ENCODE measurements at regions not wholly inside any gene's neighbourhood (a gene's known extent, or its start where the extent isn't known, plus 50 kb on each side); places are given as distances from the start of the nearest gene placed in this dataset.
"Not testable (repeated sequence)": the region's sequence is repeated elsewhere in the genome, so short reads cannot be mapped to it uniquely, and the experiment has no call there.

- no peak for DNase-seq
These were observed 272.6 kb upstream of the HS6ST1 start for GRCh38 chr2:128591022-128591860.

- DNase-seq = no peak
These were observed 273.5 kb upstream of the HS6ST1 start for GRCh38 chr2:128591861-128592822.

- no peak for DNase-seq
These were observed 274.8 kb upstream of the HS6ST1 start for GRCh38 chr2:128593518-128593878.

- no peak for DNase-seq
These were observed 275.4 kb upstream of the HS6ST1 start for GRCh38 chr2:128593879-128594650.

GRCh38 chr2:128594651-128594910 is 275.9 kb upstream of the HS6ST1 start:
- DNase-seq = no peak

- DNase-seq = no peak
These were observed 276.4 kb upstream of the HS6ST1 start for GRCh38 chr2:128594953-128595677.

GRCh38 chr2:128595763-128596395 is 277.2 kb upstream of the HS6ST1 start:
- DNase-seq = no peak

- no peak for DNase-seq
These were observed 277.9 kb upstream of the HS6ST1 start for GRCh38 chr2:128596396-128597120.

- no peak for DNase-seq
These were observed 278.6 kb upstream of the HS6ST1 start for GRCh38 chr2:128597121-128597762.

GRCh38 chr2:128598260-128598659 is 279.6 kb upstream of the HS6ST1 start:
- DNase-seq = not testable (repeated sequence)

GRCh38 chr2:128598862-128599441 is 280.3 kb upstream of the HS6ST1 start:
- no peak for DNase-seq

GRCh38 chr2:128599700-128600099 is 281.0 kb upstream of the HS6ST1 start:
- no peak for DNase-seq

GRCh38 chr2:128600581-128601297 is 282.1 kb upstream of the HS6ST1 start:
- no peak for DNase-seq

GRCh38 chr2:128601298-128602037 is 282.8 kb upstream of the HS6ST1 start:
- no peak for DNase-seq

GRCh38 chr2:128602038-128602698 is 283.5 kb upstream of the HS6ST1 start:
- no peak for DNase-seq

GRCh38 chr2:128602699-128603101 is 284.0 kb upstream of the HS6ST1 start:
- no peak for DNase-seq

- DNase-seq = no peak
These were observed 284.8 kb upstream of the HS6ST1 start for GRCh38 chr2:128603411-128603924.

- DNase-seq = no peak
These were observed 285.4 kb upstream of the HS6ST1 start for GRCh38 chr2:128604045-128604444.

Measured in CD4-positive, alpha-beta T cell treated with Interleukin-12 subunit alpha and Interleukin-12 subunit beta, for 1 hour (primary cell).